SK-N-MC (cell line): ENCODE measurements at regions not wholly inside any gene's neighbourhood (a gene's known extent, or its start where the extent isn't known, plus 50 kb on each side); places are given as distances from the start of the nearest gene placed in this dataset.

ENCODE experiments used
- DNase-seq: peaks from one replicate; pipeline ENCODE4 v3.0.0-alpha.2; 2011; ENCODE audit warnings: low read depth, low spot score
- H3K27ac ChIP-seq: fragments of 200-600 bp; sonication (generic); 2 replicates; pipeline ENCODE4 v1.5.1; 2016; ENCODE audit warnings: mixed run types
- H3K36me3 ChIP-seq: fragments of 200-600 bp; sonication (generic); 2 replicates; pipeline ENCODE4 v1.6.1; 2017; ENCODE audit warnings: antibody characterized with exemption, low read length, mixed read lengths; ENCODE audit not compliant: insufficient read depth
- H3K4me3 ChIP-seq: fragments of 200-600 bp; sonication (generic); 2 replicates; pipeline ENCODE4 v1.5.1; 2016
- H3K9ac ChIP-seq: fragments of 200-600 bp; sonication (generic); 2 replicates; pipeline ENCODE4 v1.8.0; 2017; ENCODE audit warnings: mixed run types, mixed read lengths; ENCODE audit not compliant: insufficient read length
- H3K9me3 ChIP-seq: fragments of 200-600 bp; sonication (generic); 2 replicates; pipeline ENCODE4 v1.6.1; 2017; ENCODE audit warnings: low read depth, mild to moderate bottlenecking, antibody characterized with exemption, low read length, moderate library complexity, mixed read lengths
- EZH2 ChIP-seq: fragments of 200-600 bp; sonication (generic); IDR thresholded peaks from one replicate; pipeline ENCODE4 v1.6.1; 2017; ENCODE audit warnings: antibody characterized with exemption
- FOXP2 ChIP-seq: optimal IDR thresholded peaks from 2 replicates; pipeline ENCODE3; 2011; ENCODE audit warnings: mild to moderate bottlenecking, moderate library complexity; ENCODE audit not compliant: insufficient read depth; ENCODE audit errors: extremely low read length, control extremely low read depth
- POLR2AphosphoS5 ChIP-seq: IDR thresholded peaks from 2 replicates; pipeline ENCODE4 v1.6.1; 2012; ENCODE audit warnings: mild to moderate bottlenecking, low read depth, low read length, borderline replicate concordance

DNA sequence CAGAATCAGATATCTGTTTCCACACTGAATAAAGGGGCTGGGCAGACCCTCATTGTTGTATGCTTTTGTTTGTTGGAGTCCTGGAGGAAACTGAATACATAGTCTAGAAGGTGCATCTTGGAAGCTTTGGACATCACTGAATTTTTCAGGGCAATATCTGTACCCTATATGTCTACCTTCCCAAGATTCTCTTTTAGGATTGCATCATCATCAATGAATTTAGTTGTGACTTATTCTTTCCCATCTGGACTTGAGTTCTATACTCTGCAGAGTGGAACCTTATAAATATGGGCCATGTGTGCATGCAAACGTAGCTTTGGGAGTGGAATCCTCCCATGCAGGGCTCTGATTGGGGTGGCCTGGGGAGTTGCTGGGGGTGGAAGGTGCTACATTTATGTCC is 60.7 kb upstream of the PROKR2 start:
- DNase-seq: no peak
- Histone ChIP-seq H3K27ac (no peak overlapping the region), H3K9ac (no peak overlapping the region), H3K4me3 (no peak overlapping the region), H3K9me3 (no peaks in the 10 kb centered on the region), H3K36me3 (no peaks in the 10 kb centered on the region)
- TF ChIP-seq FOXP2 (no peak), EZH2 (no peak), POLR2AphosphoS5 (no peak)

DNA sequence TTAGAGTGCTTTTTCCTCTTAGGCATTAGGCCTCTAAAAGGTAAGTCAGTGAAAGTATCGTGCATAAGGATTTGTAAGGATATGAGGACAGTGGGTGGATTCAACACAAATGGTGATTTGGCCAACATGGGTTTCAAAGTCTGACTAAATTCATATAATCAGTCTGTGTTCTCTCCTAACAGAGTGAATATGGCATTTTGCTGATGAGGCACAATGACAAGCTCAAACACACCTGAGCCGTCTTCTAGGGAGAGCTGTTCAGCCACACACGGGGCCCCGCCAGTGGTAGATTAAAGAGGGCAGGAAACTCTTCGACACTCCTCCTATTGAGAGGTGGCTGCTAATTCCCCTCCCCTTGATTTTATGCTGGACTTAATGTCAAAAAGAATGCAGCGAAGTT is 59.5 kb upstream of the PROKR2 start:
- Histone ChIP-seq H3K27ac (no peak overlapping the region), H3K36me3 (no peaks in the 10 kb centered on the region), H3K9me3 (no peaks in the 10 kb centered on the region), H3K9ac (no peak overlapping the region), H3K4me3 (no peak overlapping the region)
- DNase-seq: no peak
- no peak for TF ChIP-seq EZH2
- TF ChIP-seq POLR2AphosphoS5: no peak
- no peak for TF ChIP-seq FOXP2

DNA sequence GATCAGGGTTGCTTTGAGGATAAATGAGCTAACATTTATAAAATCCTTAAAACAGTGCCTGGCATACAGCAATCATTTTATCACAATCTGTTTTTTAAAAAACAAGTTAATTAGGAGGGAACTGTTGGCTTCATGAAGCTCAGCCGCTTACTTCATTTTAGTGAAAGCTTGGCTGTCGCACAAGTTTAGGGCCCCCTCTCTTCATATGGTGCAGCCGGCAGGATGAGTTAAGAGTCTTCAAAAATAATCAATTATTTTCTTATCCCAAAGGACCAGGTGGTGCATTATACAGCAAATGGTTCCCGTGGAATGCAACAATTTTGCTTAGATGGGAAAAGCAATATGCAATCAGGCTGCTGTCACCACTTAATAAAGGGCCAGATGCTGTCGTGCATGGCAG is 57.4 kb upstream of the PROKR2 start:
- Histone ChIP-seq H3K27ac (no peak overlapping the region), H3K9me3 (no peaks in the 10 kb centered on the region), H3K9ac (no peak overlapping the region), H3K4me3 (no peak overlapping the region), H3K36me3 (no peaks in the 10 kb centered on the region)
- TF ChIP-seq EZH2: no peak
- DNase-seq: no peak

DNA sequence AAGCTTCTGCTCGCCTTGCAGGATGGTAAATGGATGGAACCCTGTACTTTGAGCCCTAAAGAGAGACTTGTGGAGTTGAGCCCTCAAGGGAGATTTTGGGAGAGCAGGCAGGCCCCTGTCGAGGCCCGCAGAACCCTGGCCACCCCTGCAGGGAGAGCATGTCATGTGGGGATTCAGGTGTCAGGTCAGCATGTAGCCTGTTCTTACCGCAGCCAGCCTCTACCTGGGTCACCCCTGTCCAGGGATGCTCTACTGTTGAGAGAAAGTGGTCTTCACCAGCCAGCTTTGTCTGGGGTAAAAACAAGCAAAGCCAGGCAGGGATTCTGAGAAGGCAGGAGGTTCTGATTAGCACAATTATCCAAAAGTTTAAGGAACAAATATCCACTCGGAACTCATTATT is 55.6 kb upstream of the PROKR2 start:
- Histone ChIP-seq H3K4me3 (no peak overlapping the region), H3K36me3 (no peaks in the 10 kb centered on the region), H3K27ac (no peak overlapping the region), H3K9me3 (no peaks in the 10 kb centered on the region), H3K9ac (no peak overlapping the region)
- DNase-seq: no peak
- TF ChIP-seq POLR2AphosphoS5: no peak
- no peak for TF ChIP-seq FOXP2

DNA sequence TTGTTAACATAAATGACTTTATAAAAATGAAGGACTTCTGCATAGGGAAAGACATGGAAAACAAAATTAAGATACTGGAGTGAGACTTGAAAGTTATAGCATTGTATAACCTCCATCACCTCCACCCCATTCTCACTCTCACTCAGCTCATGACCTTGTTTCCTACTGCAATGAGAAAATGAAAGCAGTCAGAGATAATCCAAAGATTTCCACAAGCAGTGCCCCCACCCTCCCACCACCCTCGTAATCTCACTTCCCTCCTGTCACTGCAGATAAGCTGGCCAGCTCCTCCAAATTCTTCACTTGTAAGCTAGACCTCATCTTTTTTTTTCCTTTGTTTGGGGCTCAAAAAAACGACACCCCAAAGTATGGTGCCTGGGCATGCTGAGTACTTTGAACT is 52.9 kb upstream of the PROKR2 start:
- TF ChIP-seq EZH2 (no peak), POLR2AphosphoS5 (no peak), FOXP2 (no peak)
- no peak overlapping the region for H3K9ac ChIP-seq
- H3K36me3 ChIP-seq: no peaks in the 10 kb centered on the region
- no peak for DNase-seq
- H3K4me3 ChIP-seq: no peak overlapping the region
- H3K27ac ChIP-seq: no peak overlapping the region
- no peaks in the 10 kb centered on the region for H3K9me3 ChIP-seq
